GM18951 (cell line): ENCODE measurements at regions not wholly inside any gene's neighbourhood (a gene's known extent, or its start where the extent isn't known, plus 50 kb on each side); places are given as distances from the start of the nearest gene placed in this dataset.
"Not testable (repeated sequence)": the region's sequence is repeated elsewhere in the genome, so short reads cannot be mapped to it uniquely, and the experiment has no call there.

Experiments
- POLR2A ChIP-seq: IDR thresholded peaks from 4 replicates; pipeline ENCODE4 v1.6.1; 2011; ENCODE audit warnings: mild to moderate bottlenecking; ENCODE audit not compliant: insufficient read length, insufficient read depth; ENCODE audit errors: extremely low read depth
- in situ Hi-C: fragments of 300-500 bp; cut with MboI; formaldehyde crosslinking; loops from one replicate; pipeline ENCODE4 v1.12.0; 2022; ENCODE audit warnings: low sequenced_read_pairs, mixed read lengths, inconsistent platforms; ENCODE audit not compliant: unreplicated experiment

DNA sequence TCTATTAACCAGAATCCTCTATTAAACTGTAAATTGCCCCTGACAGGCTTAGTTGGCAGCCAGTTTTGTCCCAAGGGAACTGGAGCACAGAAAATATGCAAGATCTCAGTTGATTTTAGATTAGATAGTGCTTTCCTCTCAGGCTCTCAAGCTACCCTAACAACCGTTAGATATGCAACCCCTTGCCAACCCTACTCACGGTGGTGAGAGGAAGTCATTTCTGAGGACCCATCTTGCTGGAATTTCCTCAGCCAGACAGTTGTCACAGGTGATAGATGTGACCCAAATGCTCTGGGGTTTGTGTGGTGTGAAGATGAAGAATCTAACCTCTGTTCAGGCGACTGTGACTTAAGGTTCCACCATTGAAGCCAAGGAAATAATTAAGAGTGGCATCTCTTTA is 447.1 kb downstream of the MID1IP1 start:
- in situ Hi-C loops, result no loop called here
- no peak for TF ChIP-seq POLR2A

GRCh38 chrX:39249999-39250398 is 448.7 kb downstream of the MID1IP1 start:
- no peak for TF ChIP-seq POLR2A
- in situ Hi-C loops, result no loop called here

DNA sequence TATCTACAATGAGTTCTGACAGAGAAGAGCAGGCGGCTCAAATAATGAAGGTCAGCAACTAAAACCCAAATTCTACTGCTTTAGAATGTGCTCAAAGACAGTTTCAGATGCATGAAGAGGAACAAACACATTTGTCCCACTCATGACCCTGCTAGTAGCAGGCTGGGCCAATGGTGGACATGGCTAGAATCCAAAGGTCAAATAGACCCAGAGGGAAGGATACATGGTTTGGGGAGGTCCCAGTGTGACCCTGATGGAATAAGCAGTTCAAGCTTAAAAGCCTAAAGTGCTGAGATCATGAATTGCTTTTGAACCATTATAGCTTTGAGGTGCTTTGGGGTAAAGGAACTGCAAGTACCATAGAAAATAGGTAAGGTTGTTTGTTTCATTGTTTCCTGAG is 450.7 kb downstream of the MID1IP1 start:
- in situ Hi-C loops, result no loop called here
- TF ChIP-seq POLR2A, result no peak

DNA sequence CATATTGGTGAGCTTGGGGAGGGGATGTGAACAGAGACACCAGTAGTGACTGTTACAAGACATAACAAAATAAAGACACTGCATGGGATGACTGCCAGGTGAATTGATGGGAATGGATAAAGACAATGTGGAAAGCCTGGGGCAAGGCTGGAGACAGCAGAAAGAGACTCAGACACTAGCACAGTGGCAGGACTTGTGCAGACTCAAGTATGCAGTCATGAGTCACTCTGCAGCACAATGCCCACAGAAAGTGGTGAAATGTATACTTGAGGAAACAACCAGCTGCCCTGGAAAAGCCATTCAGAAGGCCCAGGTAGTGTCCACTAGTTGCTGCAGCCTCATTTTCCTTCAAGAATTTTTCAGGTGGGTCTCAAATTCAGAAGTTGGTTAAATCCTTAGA is 452.3 kb downstream of the MID1IP1 start:
- TF ChIP-seq POLR2A, result no peak
- in situ Hi-C loops, result no loop called here

DNA sequence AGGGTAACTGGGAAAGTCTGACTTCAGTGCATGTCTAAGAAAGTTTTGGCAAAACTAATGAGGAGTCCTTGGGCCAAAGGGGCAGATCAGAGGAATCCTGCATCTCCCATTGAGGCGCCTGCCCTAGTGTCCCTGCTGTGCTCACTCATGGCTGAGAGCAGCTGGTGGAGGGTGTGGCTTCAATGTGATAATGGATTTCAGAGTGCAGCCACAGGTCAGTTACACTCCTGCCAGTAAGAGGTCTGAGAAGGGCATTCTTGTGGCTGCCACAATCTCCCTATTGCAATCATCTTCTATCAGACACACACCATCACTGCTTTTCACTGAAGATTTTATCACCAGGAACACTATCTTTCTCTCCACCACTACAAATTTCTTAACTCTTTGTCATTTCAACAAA is 457.1 kb downstream of the MID1IP1 start:
- no peak for TF ChIP-seq POLR2A
- in situ Hi-C loops, result no loop called here

- in situ Hi-C loops, result no loop called here
- no peak for TF ChIP-seq POLR2A
Measured at GRCh38 chrX:39260965-39261364, 459.7 kb downstream of the MID1IP1 start.

- in situ Hi-C loops, result no loop called here
- TF ChIP-seq POLR2A, result no peak
Measured at GRCh38 chrX:39261446-39262147, 460.3 kb downstream of the MID1IP1 start.

- in situ Hi-C loops, result no loop called here
- TF ChIP-seq POLR2A, result no peak
Measured at GRCh38 chrX:39262641-39263040, 461.4 kb downstream of the MID1IP1 start.

- in situ Hi-C loops, result no loop called here
- no peak for TF ChIP-seq POLR2A
Measured at GRCh38 chrX:39264023-39264422, 462.8 kb downstream of the MID1IP1 start.

GRCh38 chrX:39267176-39267575 is 465.9 kb downstream of the MID1IP1 start:
- in situ Hi-C loops, result no loop called here
- TF ChIP-seq POLR2A, result no peak

DNA sequence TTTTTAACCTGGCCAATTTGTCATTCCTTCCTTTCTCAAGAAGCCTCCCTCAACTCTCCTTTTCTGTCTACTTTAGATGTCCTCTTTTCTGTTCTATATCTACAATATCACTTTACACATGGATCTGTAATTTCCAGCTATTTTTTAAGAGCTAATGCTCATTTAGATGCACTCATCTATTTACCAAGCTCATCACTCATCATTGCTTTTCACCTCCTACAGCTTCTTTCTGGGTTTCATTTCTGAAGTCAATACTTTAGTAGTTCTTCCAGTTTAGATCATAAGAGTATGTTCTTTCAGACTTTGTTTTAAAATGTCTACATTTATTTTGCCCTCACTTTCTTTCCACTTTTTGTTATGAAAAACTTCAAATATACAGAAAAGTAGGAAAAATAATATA is 466.9 kb downstream of the MID1IP1 start:
- TF ChIP-seq POLR2A, result no peak
- in situ Hi-C loops, result no loop called here

DNA sequence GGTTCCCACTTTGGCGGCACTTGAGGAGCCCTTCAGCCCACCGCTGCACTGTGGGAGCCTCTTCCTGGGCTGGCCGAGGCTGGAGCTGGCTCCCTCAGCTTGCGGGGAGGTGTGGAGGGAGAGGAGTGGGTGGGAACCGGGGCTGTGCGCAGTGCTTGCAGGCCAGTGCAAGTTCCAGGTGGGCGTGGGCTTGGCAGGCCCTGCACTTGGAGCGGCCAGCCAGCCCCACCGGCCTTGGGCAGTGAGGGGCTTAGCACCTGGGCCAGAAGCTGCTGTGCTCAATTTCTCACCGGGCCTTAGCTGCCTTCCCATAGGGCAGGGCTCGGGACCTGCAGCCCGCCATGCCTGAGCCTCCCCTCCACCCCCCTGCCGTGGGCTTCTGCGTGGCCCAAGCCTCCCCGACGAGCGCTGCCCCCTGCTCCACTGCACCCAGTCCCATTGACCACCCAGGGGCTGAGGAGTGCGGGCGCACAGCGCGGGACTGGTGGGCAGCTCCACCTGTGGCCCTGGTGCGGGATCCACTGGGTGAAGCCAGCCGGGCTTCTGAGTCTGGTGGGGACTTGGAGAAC is 474.3 kb downstream of the MID1IP1 start:
- in situ Hi-C loops, result no loop called here
- no peak for TF ChIP-seq POLR2A

DNA sequence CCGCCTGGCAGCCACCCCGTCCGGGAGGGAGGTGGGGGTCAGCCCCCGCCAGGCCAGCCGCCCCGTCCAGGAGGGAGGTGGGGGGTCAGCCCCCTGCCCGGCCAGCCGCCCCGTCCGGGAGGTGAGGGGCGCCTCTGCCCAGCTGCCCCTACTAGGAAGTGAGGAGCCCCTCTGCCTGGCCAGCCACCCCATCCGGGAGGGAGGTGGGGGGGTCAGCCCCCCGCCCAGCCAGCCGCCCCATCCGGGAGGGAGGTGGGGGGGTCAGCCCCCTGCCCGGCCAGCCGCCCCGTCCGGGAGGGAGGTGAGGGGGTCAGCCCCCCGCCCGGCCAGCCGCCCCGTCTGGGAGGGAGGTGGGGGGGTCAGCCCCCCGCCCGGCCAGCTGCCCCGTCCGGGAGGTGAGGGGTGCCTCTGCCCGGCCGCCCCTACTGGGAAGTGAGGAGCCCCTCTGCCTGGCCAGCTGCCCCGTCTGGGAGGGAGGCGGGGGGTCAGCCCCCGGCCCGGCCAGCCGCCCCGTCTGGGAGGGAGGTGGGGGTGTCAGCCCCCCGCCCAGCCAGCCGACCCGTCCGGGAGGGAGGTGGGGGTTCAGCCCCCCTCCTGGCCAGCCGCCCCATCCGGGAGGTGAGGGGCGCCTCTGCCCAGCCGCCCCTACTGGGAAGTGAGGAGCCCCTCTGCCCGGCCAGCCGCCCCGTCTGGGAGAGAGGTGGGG is 476.6 kb downstream of the MID1IP1 start:
- in situ Hi-C loops, result not testable (repeated sequence)

GRCh38 chrX:39283239-39283638 is 482.0 kb downstream of the MID1IP1 start:
- TF ChIP-seq POLR2A, result no peak
- in situ Hi-C loops, result no loop called here
